Pons (tissue), 1 donor: ENCODE measurements at regions not wholly inside any gene's neighbourhood (a gene's known extent, or its start where the extent isn't known, plus 50 kb on each side); places are given as distances from the start of the nearest gene placed in this dataset.

ENCODE experiments used
- DNase-seq: peaks from one replicate; pipeline ENCODE4 v3.0.0-alpha.2; 2016; ENCODE audit warnings: low spot score

GRCh38 chr12:47560415-47560814, 145.4 kb downstream of the RPAP3 start:
- DNase-seq, result no peak

GRCh38 chr12:47558625-47559345, 147.0 kb downstream of the RPAP3 start:
- DNase-seq, result no peak

GRCh38 chr12:47557386-47557785, 148.4 kb downstream of the RPAP3 start:
- peak; percentile 65 for DNase-seq

GRCh38 chr12:47556261-47557030, 149.4 kb downstream of the RPAP3 start:
- DNase-seq, result peak; percentile 53

GRCh38 chr12:47554046-47554653, 151.7 kb downstream of the RPAP3 start:
- DNase-seq, result no peak

GRCh38 chr12:47553266-47553665, 152.6 kb downstream of the RPAP3 start:
- DNase-seq, result no peak

GRCh38 chr12:47551426-47551851, 154.4 kb downstream of the RPAP3 start:
- peak; percentile 31 for DNase-seq

GRCh38 chr12:47549258-47549657, 156.6 kb downstream of the RPAP3 start:
- no peak for DNase-seq

- DNase-seq, result no peak
Measured at GRCh38 chr12:47548401-47548800, 157.4 kb downstream of the RPAP3 start.

- no peak for DNase-seq
Measured at GRCh38 chr12:47547077-47547476, 158.8 kb downstream of the RPAP3 start.

- no peak for DNase-seq
Measured at GRCh38 chr12:47545938-47546609, 159.8 kb downstream of the RPAP3 start.

GRCh38 chr12:47534695-47535094, 171.1 kb downstream of the RPAP3 start:
- DNase-seq, result no peak

GRCh38 chr12:47530050-47530449, 175.8 kb downstream of the RPAP3 start:
- DNase-seq, result no peak

GRCh38 chr12:47527816-47528215, 178.0 kb downstream of the RPAP3 start:
- DNase-seq, result no peak

- DNase-seq, result no peak
Measured at GRCh38 chr12:47520029-47520428, 185.8 kb downstream of the RPAP3 start.

- no peak for DNase-seq
Measured at GRCh38 chr12:47517122-47517521, 188.7 kb downstream of the RPAP3 start.

GRCh38 chr12:47509398-47509851, 196.4 kb downstream of the RPAP3 start:
- DNase-seq, result no peak

- DNase-seq, result no peak
Measured at GRCh38 chr12:47507221-47507620, 198.6 kb downstream of the RPAP3 start.

GRCh38 chr12:47504775-47505446, 200.9 kb downstream of the RPAP3 start:
- no peak for DNase-seq

- DNase-seq, result no peak
Measured at GRCh38 chr12:47493801-47494200, 212.0 kb downstream of the RPAP3 start.

GRCh38 chr12:47491516-47492305, 214.1 kb downstream of the RPAP3 start:
- DNase-seq, result no peak
